WTC11 (cell line): ENCODE measurements at regions not wholly inside any gene's neighbourhood (a gene's known extent, or its start where the extent isn't known, plus 50 kb on each side); places are given as distances from the start of the nearest gene placed in this dataset.

Experiments
- CTCF ChIP-seq: fragments of 200-600 bp; IDR thresholded peaks from 2 replicates; pipeline ENCODE4 v1.8.0; 2022; ENCODE audit warnings: antibody characterized with exemption
- E2F5 ChIP-seq: sonication (generic); formaldehyde crosslinking; IDR thresholded peaks from 2 replicates; pipeline ENCODE4 v1.8.1; 2022; ENCODE audit warnings: mild to moderate bottlenecking, moderate library complexity, missing genetic modification reagents
- FOXK1 ChIP-seq: sonication (generic); formaldehyde crosslinking; IDR thresholded peaks from 2 replicates; pipeline ENCODE4 v1.8.0; 2022; ENCODE audit warnings: mild to moderate bottlenecking, moderate library complexity, missing genetic modification reagents
- FOXP1 ChIP-seq: sonication (generic); formaldehyde crosslinking; IDR thresholded peaks from 2 replicates; pipeline ENCODE4 v1.8.0; 2022; ENCODE audit warnings: missing genetic modification reagents, mild to moderate bottlenecking, moderate library complexity, borderline replicate concordance
- IRF2 ChIP-seq: sonication (generic); formaldehyde crosslinking; IDR thresholded peaks from 2 replicates; pipeline ENCODE4 v1.8.0; 2022; ENCODE audit warnings: low read depth, missing genetic modification reagents, borderline replicate concordance
- NFE2L1 ChIP-seq: sonication (generic); formaldehyde crosslinking; IDR thresholded peaks from 2 replicates; pipeline ENCODE4 v1.8.1; 2023; ENCODE audit warnings: missing genetic modification reagents
- NR2C2 ChIP-seq: sonication (generic); formaldehyde crosslinking; IDR thresholded peaks from 2 replicates; pipeline ENCODE4 v1.8.0; 2022; ENCODE audit warnings: mild to moderate bottlenecking, missing genetic modification reagents
- SP1 ChIP-seq: sonication (generic); formaldehyde crosslinking; conservative IDR thresholded peaks from 2 replicates; pipeline ENCODE4 v1.8.1; 2022; ENCODE audit warnings: missing genetic modification reagents

GRCh38 chr18:56030060-56030459 is 442.1 kb upstream of the TCF4 start:
- TF ChIP-seq IRF2 (CRISPR knock-in tag) (no peak), FOXK1 (CRISPR knock-in tag) (no peak), NR2C2 (CRISPR knock-in tag) (no peak), E2F5 (CRISPR knock-in tag) (no peak), CTCF (no peak), NFE2L1 (CRISPR knock-in tag) (no peak), FOXP1 (CRISPR knock-in tag) (no peak), SP1 (no peak)
